ENCODE measurements at regions not wholly inside any gene's neighbourhood (a gene's known extent, or its start where the extent isn't known, plus 50 kb on each side); places are given as distances from the start of the nearest gene placed in this dataset.

DNA sequence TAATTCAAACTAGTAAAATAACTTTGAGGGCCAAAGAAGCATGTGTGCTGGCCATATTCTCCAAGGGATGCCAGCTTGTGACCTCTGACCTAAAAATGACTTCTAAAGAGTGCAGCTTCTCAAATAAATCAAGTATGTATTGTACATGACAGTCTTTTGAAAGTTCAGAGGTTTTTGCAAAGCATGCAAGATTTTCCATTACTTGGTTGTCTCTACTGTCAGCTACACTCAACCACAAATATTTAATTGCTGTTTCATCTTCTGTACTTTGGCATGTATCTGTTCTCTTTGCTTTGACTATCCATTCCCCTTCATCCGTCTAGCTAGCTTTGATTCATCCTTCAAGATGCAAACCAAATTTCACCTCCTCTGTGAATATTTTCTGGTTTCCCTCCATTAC lies 121.9 kb upstream of the HS3ST2 start:
- Histone ChIP-seq H3K27ac (ENCODE audit: insufficient read depth, low read depth, low read length) (no peak overlapping the region), H3K27me3 (ENCODE audit: control insufficient read depth in 2 of 2, insufficient read depth in 2 of 2, low read length in 2 of 2) (no peaks in the 10 kb centered on the region), H4K20me1 (replicated peaks; ENCODE audit: control insufficient read depth, extremely low read depth, insufficient read depth, low read length) (no peaks in the 10 kb centered on the region), H3K79me2 (ENCODE audit: control insufficient read depth, insufficient read depth, low read length) (no peaks in the 10 kb centered on the region), H3K4me1 (ENCODE audit: control insufficient read depth, extremely low read depth, insufficient read depth, low read length) (no peaks in the 10 kb centered on the region), H3K9me1 (replicated peaks; ENCODE audit: control insufficient read depth, extremely low read depth, insufficient read depth, low read length) (no peaks in the 10 kb centered on the region), H3K9me3 (replicated peaks; ENCODE audit: control insufficient read depth, insufficient read depth, low read length) (no peaks in the 10 kb centered on the region), H3K4me3 (replicated peaks in 1 of 3; ENCODE audit: insufficient read depth in 1 of 3, low read depth in 1 of 3, low read length in 3 of 3) (no peak overlapping the region), H2AFZ (ENCODE audit: low read depth, low read length) (no peak overlapping the region), H3K4me2 (ENCODE audit: insufficient read depth, low read length) (no peak overlapping the region), H3K9ac (replicated peaks; ENCODE audit: extremely low read depth, insufficient read depth, low read length) (no peak overlapping the region), H3K36me3 (ENCODE audit: control insufficient read depth in 2 of 2, extremely low read depth in 1 of 2, insufficient read depth in 2 of 2, low read length in 2 of 2) (no peaks in the 10 kb centered on the region)
- POLR2A ChIA-PET, result interaction anchor here (0.7 kb wide), 1 partner anchor 274 kb away, joined by 4 read pairs; no protein-coding TSS in a partner anchor
- BruUV-seq (replicated peaks), result no TSS peak
- DNase-seq (ENCODE audit: low read depth, low spot score) (no peak), FAIRE-seq (no peak)
- CTCF ChIA-PET, result interaction anchor here (1.4 kb wide), 1 partner anchor 1110 kb away, joined by 3 read pairs; no protein-coding TSS in a partner anchor
- TF ChIP-seq, protein P1, sequence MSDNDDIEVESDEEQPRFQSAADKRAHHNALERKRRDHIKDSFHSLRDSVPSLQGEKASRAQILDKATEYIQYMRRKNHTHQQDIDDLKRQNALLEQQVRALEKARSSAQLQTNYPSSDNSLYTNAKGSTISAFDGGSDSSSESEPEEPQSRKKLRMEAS (IDR thresholded peaks at IDR 0.05; ENCODE audit: insufficient read depth, insufficient read length), result no peak
- no peak for TF ChIP-seq JUN (IDR thresholded peaks at IDR 0.05; ENCODE audit: borderline replicate concordance, insufficient read depth, insufficient read length, low read depth)
- no peak for TF ChIP-seq MYC (IDR thresholded peaks at IDR 0.05; ENCODE audit: low read depth, low read length)
- TF ChIP-seq, protein P2, sequence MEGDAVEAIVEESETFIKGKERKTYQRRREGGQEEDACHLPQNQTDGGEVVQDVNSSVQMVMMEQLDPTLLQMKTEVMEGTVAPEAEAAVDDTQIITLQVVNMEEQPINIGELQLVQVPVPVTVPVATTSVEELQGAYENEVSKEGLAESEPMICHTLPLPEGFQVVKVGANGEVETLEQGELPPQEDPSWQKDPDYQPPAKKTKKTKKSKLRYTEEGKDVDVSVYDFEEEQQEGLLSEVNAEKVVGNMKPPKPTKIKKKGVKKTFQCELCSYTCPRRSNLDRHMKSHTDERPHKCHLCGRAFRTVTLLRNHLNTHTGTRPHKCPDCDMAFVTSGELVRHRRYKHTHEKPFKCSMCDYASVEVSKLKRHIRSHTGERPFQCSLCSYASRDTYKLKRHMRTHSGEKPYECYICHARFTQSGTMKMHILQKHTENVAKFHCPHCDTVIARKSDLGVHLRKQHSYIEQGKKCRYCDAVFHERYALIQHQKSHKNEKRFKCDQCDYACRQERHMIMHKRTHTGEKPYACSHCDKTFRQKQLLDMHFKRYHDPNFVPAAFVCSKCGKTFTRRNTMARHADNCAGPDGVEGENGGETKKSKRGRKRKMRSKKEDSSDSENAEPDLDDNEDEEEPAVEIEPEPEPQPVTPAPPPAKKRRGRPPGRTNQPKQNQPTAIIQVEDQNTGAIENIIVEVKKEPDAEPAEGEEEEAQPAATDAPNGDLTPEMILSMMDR (IDR thresholded peaks at IDR 0.05; ENCODE audit: extremely low read depth in 1 of 2, insufficient read depth in 1 of 2, low read depth in 1 of 2, low read length in 2 of 2), result no peak
- no peak for TF ChIP-seq EZH2 (IDR thresholded peaks at IDR 0.05; ENCODE audit: borderline replicate concordance, low read depth, low read length, severe bottlenecking)
- no peak for TF ChIP-seq FOS (IDR thresholded peaks at IDR 0.05; ENCODE audit: borderline replicate concordance, insufficient read depth, low read length)
- no peak for TF ChIP-seq GATA2 (IDR thresholded peaks at IDR 0.05; ENCODE audit: insufficient read depth, insufficient read length, low read depth, low read length)
- no peak for TF ChIP-seq POLR2AphosphoS5 (IDR thresholded peaks at IDR 0.05; ENCODE audit: insufficient read depth, low read depth, low read length)
- dilution Hi-C loops (cut with MboI; ENCODE audit: extremely low pct_ligation_motif_present, low sequenced_read_pairs) (no loop called here), intact Hi-C loops (cut with micrococcal nuclease) (loop anchor here (10.0 kb wide), 1 partner anchor 1377 kb away; no protein-coding TSS in a partner anchor)

All from endothelial cell of umbilical vein (primary cell).